SU-DHL-6 (cell line): ENCODE measurements at regions not wholly inside any gene's neighbourhood (a gene's known extent, or its start where the extent isn't known, plus 50 kb on each side); places are given as distances from the start of the nearest gene placed in this dataset.

Source experiments
- EZH2phosphoT487 ChIP-seq: fragments of 200-600 bp; sonication (generic), shearing (Covaris generic); conservative IDR thresholded peaks from 2 replicates; pipeline ENCODE4 v1.6.1; 2018; ENCODE audit warnings: mild to moderate bottlenecking, antibody characterized with exemption, low read length, moderate library complexity, mixed read lengths
- TF ChIP-seq, protein P1 (sequence below): fragments of 200-600 bp; sonication (generic); IDR thresholded peaks from one replicate; pipeline ENCODE4 v1.5.1; 2017; ENCODE audit warnings: antibody characterized with exemption, mild to moderate bottlenecking, low read length, moderate library complexity; ENCODE audit not compliant: insufficient read depth, poor library complexity, severe bottlenecking

DNA sequence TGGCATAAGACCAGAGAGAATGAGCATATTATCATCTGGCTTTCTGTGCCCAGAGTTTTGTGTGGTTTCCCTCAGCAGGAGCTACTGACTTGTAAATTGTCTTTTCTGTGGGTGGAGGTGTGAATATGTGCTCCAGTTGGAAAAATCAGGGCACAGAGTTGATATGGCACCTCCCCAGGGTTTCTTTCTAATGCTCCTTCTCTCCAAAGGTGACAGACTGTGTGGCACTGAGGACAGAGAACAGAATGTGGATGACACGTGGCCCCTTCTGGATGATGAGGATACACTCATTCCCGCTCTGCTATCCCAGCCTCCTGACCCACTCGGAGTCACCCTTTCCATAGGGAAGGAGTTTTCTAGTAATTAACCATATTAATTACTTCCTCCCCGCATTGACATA lies 221.0 kb downstream of the ICE1 start:
- TF ChIP-seq, protein P1, sequence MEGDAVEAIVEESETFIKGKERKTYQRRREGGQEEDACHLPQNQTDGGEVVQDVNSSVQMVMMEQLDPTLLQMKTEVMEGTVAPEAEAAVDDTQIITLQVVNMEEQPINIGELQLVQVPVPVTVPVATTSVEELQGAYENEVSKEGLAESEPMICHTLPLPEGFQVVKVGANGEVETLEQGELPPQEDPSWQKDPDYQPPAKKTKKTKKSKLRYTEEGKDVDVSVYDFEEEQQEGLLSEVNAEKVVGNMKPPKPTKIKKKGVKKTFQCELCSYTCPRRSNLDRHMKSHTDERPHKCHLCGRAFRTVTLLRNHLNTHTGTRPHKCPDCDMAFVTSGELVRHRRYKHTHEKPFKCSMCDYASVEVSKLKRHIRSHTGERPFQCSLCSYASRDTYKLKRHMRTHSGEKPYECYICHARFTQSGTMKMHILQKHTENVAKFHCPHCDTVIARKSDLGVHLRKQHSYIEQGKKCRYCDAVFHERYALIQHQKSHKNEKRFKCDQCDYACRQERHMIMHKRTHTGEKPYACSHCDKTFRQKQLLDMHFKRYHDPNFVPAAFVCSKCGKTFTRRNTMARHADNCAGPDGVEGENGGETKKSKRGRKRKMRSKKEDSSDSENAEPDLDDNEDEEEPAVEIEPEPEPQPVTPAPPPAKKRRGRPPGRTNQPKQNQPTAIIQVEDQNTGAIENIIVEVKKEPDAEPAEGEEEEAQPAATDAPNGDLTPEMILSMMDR, result no peak
- no peak for TF ChIP-seq EZH2phosphoT487
